DOHH2 (cell line): ENCODE measurements at regions not wholly inside any gene's neighbourhood (a gene's known extent, or its start where the extent isn't known, plus 50 kb on each side); places are given as distances from the start of the nearest gene placed in this dataset.

Source experiments
- CTCF ChIP-seq: fragments of 200-600 bp; sonication (generic); IDR thresholded peaks from one replicate; pipeline ENCODE4 v1.5.1; 2014; ENCODE audit warnings: antibody characterized with exemption, mild to moderate bottlenecking, low read depth, low read length; ENCODE audit not compliant: poor library complexity, severe bottlenecking
- EZH2phosphoT487 ChIP-seq: fragments of 200-600 bp; sonication (generic); IDR thresholded peaks from 2 replicates; pipeline ENCODE4 v1.6.1; 2017; ENCODE audit warnings: borderline replicate concordance, mild to moderate bottlenecking, antibody characterized with exemption, low read length, moderate library complexity, mixed read lengths

- TF ChIP-seq CTCF (no peak), EZH2phosphoT487 (no peak)
These were observed 1471.2 kb upstream of the NUDT12 start for GRCh38 chr5:105033637-105034400.
